OCI-LY1 (cell line): ENCODE measurements at regions not wholly inside any gene's neighbourhood (a gene's known extent, or its start where the extent isn't known, plus 50 kb on each side); places are given as distances from the start of the nearest gene placed in this dataset.

Experiments used
- H2AFZ ChIP-seq: fragments of 200-600 bp; sonication (generic), shearing (Covaris generic); 2 replicates; pipeline ENCODE4 v1.6.0; 2014; ENCODE audit warnings: antibody characterized with exemption, mild to moderate bottlenecking, low read length
- H3F3A ChIP-seq: fragments of 200-600 bp; sonication (generic), shearing (Covaris generic); 2 replicates; pipeline ENCODE4 v1.6.0; 2014; ENCODE audit warnings: mild to moderate bottlenecking, antibody characterized with exemption, low read length, moderate library complexity; ENCODE audit not compliant: insufficient read depth
- H3K27ac ChIP-seq: fragments of 200-600 bp; sonication (generic); 2 replicates; pipeline ENCODE4 v1.5.1; 2014; ENCODE audit warnings: low read length, mixed run types, mild to moderate bottlenecking, low read depth; ENCODE audit not compliant: poor library complexity, severe bottlenecking
- H3K27me3 ChIP-seq: fragments of 200-600 bp; sonication (generic); 2 replicates; pipeline ENCODE4 v1.6.0; 2014; ENCODE audit warnings: antibody characterized with exemption, mild to moderate bottlenecking, low read length, moderate library complexity; ENCODE audit not compliant: insufficient read depth
- H3K36me3 ChIP-seq: fragments of 200-600 bp; sonication (generic); 2 replicates; pipeline ENCODE4 v1.6.1; 2014; ENCODE audit warnings: mild to moderate bottlenecking, antibody characterized with exemption, low read length, moderate library complexity, mixed read lengths; ENCODE audit not compliant: insufficient read depth
- H3K4me1 ChIP-seq: fragments of 200-600 bp; sonication (generic); 2 replicates; pipeline ENCODE4 v1.5.1; 2014; ENCODE audit warnings: mild to moderate bottlenecking, low read length, moderate library complexity; ENCODE audit not compliant: insufficient read depth, severe bottlenecking
- H3K4me2 ChIP-seq: fragments of 200-600 bp; sonication (generic), shearing (Covaris generic); 2 replicates; pipeline ENCODE4 v1.6.1; 2014; ENCODE audit warnings: low read length
- H3K4me3 ChIP-seq: fragments of 200-600 bp; sonication (generic); 2 replicates; pipeline ENCODE4 v1.5.1; 2014; ENCODE audit warnings: low read length, low read depth, mild to moderate bottlenecking, mixed read lengths; ENCODE audit not compliant: poor library complexity, severe bottlenecking
- H3K79me2 ChIP-seq: fragments of 200-600 bp; shearing (Covaris generic); 2 replicates; pipeline ENCODE4 v1.6.1; 2016; ENCODE audit warnings: mixed run types, low read length, mixed read lengths; ENCODE audit not compliant: insufficient read depth
- H3K9ac ChIP-seq: fragments of 200-600 bp; sonication (generic), shearing (Covaris generic); 2 replicates; pipeline ENCODE4 v1.6.1; 2014; ENCODE audit warnings: mild to moderate bottlenecking, low read length, mixed read lengths
- H3K9me2 ChIP-seq: fragments of 200-600 bp; sonication (generic), shearing (Covaris generic); 2 replicates; pipeline ENCODE4 v1.6.1; 2014; ENCODE audit warnings: low read depth, mild to moderate bottlenecking, low read length, mixed read lengths
- H3K9me3 ChIP-seq: fragments of 200-600 bp; shearing (Covaris generic); 2 replicates; pipeline ENCODE4 v1.6.1; 2014; ENCODE audit warnings: low read length, mixed read lengths
- H4K20me1 ChIP-seq: fragments of 200-600 bp; sonication (generic), shearing (Covaris generic); 2 replicates; pipeline ENCODE4 v1.6.0; 2016; ENCODE audit warnings: mild to moderate bottlenecking, low read length; ENCODE audit not compliant: insufficient read depth
- EZH2 ChIP-seq: fragments of 200-600 bp; sonication (generic), shearing (Covaris generic); IDR thresholded peaks from 2 replicates; pipeline ENCODE4 v1.8.0; 2017; ENCODE audit warnings: borderline replicate concordance, mixed run types, mild to moderate bottlenecking, antibody characterized with exemption, low read length, moderate library complexity, mixed read lengths
- TF ChIP-seq, protein P1 (sequence below): fragments of 200-600 bp; sonication (generic), shearing (Covaris generic); IDR thresholded peaks from 2 replicates; pipeline ENCODE4 v1.5.1; 2017; ENCODE audit warnings: mild to moderate bottlenecking, antibody characterized with exemption, low read length, moderate library complexity, mixed read lengths

DNA sequence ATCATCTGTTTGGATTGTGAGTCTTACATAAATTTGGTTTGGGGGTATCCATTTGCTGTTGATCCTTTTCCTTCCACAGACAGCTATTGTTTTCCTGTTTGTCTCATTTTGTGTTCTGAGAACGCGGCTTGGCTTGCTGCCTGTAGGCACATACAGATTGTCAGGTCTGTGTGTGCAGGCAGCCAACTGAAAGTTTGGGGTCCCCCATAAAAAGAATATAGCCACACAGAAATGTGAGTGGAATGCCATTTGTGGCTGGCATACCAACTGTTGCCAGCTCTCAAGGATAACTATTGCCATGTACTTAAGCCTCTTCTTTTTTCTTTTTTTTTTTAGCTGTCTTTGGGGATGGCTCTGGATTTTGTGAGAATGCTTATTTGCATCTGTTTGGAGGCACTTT, 1308.0 kb downstream of the ROBO1 start:
- H3K27me3 ChIP-seq, result no peaks in the 10 kb centered on the region
- no peak overlapping the region for H3K27ac ChIP-seq
- no peak overlapping the region for H3K4me2 ChIP-seq
- no peaks in the 10 kb centered on the region for H3K79me2 ChIP-seq
- no peaks in the 10 kb centered on the region for H4K20me1 ChIP-seq
- H3K4me1 ChIP-seq, result no peaks in the 10 kb centered on the region
- no peaks in the 10 kb centered on the region for H3F3A ChIP-seq
- H3K36me3 ChIP-seq, result no peaks in the 10 kb centered on the region
- no peaks in the 10 kb centered on the region for H3K9me2 ChIP-seq
- no peak overlapping the region for H3K4me3 ChIP-seq
- no peak overlapping the region for H2AFZ ChIP-seq
- TF ChIP-seq, protein P1, sequence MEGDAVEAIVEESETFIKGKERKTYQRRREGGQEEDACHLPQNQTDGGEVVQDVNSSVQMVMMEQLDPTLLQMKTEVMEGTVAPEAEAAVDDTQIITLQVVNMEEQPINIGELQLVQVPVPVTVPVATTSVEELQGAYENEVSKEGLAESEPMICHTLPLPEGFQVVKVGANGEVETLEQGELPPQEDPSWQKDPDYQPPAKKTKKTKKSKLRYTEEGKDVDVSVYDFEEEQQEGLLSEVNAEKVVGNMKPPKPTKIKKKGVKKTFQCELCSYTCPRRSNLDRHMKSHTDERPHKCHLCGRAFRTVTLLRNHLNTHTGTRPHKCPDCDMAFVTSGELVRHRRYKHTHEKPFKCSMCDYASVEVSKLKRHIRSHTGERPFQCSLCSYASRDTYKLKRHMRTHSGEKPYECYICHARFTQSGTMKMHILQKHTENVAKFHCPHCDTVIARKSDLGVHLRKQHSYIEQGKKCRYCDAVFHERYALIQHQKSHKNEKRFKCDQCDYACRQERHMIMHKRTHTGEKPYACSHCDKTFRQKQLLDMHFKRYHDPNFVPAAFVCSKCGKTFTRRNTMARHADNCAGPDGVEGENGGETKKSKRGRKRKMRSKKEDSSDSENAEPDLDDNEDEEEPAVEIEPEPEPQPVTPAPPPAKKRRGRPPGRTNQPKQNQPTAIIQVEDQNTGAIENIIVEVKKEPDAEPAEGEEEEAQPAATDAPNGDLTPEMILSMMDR, result no peak
- no peak for TF ChIP-seq EZH2
- H3K9me3 ChIP-seq, result no peaks in the 10 kb centered on the region
- no peak overlapping the region for H3K9ac ChIP-seq

DNA sequence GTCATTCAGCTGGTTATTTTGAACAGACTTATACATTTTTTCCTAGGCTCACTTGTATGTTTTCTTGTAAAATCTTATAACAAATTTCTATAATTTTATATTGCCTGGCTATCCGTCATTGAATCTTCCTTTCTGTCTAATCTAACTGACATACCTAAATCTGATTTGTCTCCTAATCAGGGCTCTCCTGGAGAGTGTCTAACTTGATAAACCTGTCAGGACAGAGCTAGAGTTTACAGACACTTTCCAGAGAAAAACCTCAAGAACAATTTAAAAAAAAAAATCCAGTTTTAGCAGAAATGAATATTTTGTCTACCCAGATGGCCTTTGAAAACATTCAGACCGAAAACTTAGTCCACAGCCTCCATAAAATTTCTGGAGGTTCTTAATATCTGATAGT, 1305.8 kb downstream of the ROBO1 start:
- Histone ChIP-seq H3K4me2 (no peak overlapping the region), H3K4me1 (no peaks in the 10 kb centered on the region), H3K9me2 (no peaks in the 10 kb centered on the region), H4K20me1 (no peaks in the 10 kb centered on the region), H3K79me2 (no peaks in the 10 kb centered on the region), H3F3A (no peaks in the 10 kb centered on the region), H3K36me3 (no peaks in the 10 kb centered on the region), H3K27ac (no peak overlapping the region), H3K9ac (no peak overlapping the region), H3K27me3 (no peaks in the 10 kb centered on the region), H3K9me3 (no peaks in the 10 kb centered on the region), H2AFZ (no peak overlapping the region), H3K4me3 (no peak overlapping the region)
- TF ChIP-seq, protein P1, result no peak
- no peak for TF ChIP-seq EZH2

DNA sequence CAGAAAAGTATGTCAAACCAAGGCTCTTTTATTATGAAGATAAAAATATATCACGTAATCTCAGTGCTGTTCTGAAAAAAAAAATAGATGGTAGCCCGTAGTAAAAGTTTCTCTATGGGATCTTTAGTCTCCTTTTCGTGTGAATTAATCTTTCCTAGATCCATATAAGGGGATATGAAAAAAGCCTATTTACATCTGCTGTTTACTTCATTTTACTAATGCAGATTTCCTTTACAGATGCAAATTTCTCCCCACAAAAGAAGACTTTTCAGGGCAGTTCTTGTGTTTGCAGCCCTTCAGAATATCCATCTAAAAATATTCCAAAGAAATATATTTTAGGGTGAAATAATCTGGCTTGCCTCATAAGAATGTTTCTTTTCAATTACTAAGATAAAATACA, 1291.7 kb downstream of the ROBO1 start:
- no peaks in the 10 kb centered on the region for H4K20me1 ChIP-seq
- no peak overlapping the region for H3K27ac ChIP-seq
- no peaks in the 10 kb centered on the region for H3F3A ChIP-seq
- H3K4me1 ChIP-seq, result no peaks in the 10 kb centered on the region
- H3K27me3 ChIP-seq, result no peaks in the 10 kb centered on the region
- no peak overlapping the region for H2AFZ ChIP-seq
- TF ChIP-seq EZH2, result no peak
- TF ChIP-seq, protein P1, result no peak
- H3K9me3 ChIP-seq, result no peaks in the 10 kb centered on the region
- H3K9me2 ChIP-seq, result no peaks in the 10 kb centered on the region
- no peak overlapping the region for H3K4me2 ChIP-seq
- H3K4me3 ChIP-seq, result no peak overlapping the region
- H3K79me2 ChIP-seq, result no peaks in the 10 kb centered on the region
- H3K36me3 ChIP-seq, result no peaks in the 10 kb centered on the region
- no peak overlapping the region for H3K9ac ChIP-seq
